Pancreas (tissue), 10 donors: ENCODE measurements at regions not wholly inside any gene's neighbourhood (a gene's known extent, or its start where the extent isn't known, plus 50 kb on each side); places are given as distances from the start of the nearest gene placed in this dataset.

Experiments used
- ATAC-seq, 4 donors: fragments of 200-7000 bp; cut with Tn5 transposase; one replicate each; pipeline versions ENCODE4 v1.8.0 to v1.9.1; 2020; ENCODE audit warnings: mild to moderate bottlenecking in 4 of 4, moderate library complexity in 4 of 4
- DNase-seq, 6 donors: peaks; one replicate each; pipeline ENCODE4 v3.0.0-alpha.2; 2020
- FAIRE-seq: peaks from 2 replicates; lab custom pipeline; 2012; peaks lifted over from hg19 to GRCh38; lab: Jason Lieb, UNC
- H3K27ac ChIP-seq, 4 donors: fragments of 200-600 bp; sonication (generic); 1 replicate in 3 of 4; 2 replicates in 1 of 4; pipeline versions ENCODE4 v1.5.0 to v1.8.0; 2020
- H3K27me3 ChIP-seq, 4 donors: fragments of 200-600 bp; one replicate each; pipeline ENCODE4 v1.8.0; 2021
- H3K36me3 ChIP-seq, 3 donors: fragments of 200-600 bp; sonication (generic) in 1 of 3; one replicate each; pipeline versions ENCODE4 v1.5.0 to v1.8.0; 2020 to 2021
- H3K4me1 ChIP-seq, 3 donors: fragments of 200-600 bp; one replicate each; pipeline ENCODE4 v1.8.0; 2021
- H3K4me3 ChIP-seq, 4 donors: fragments of 200-600 bp; sonication (generic) in 2 of 4; one replicate each; pipeline versions ENCODE4 v1.5.0 to v1.8.0; 2020 to 2021
- H3K9me3 ChIP-seq, 4 donors: fragments of 200-600 bp; one replicate each; pipeline ENCODE4 v1.8.0; 2021
- CTCF ChIP-seq, 4 donors: fragments of 200-600 bp; sonication (generic) in 3 of 4; IDR thresholded peaks; one replicate each; pipeline versions ENCODE4 v1.5.0 to v1.8.0; 2021; ENCODE audit warnings: antibody characterized with exemption in 4 of 4
- WGBS, 2 donors: extraction: QIAGEN DNeasy Blood & Tissue Kit; methylation state at CpG; one replicate each; pipeline ENCODE4 v1.1.7; 2013; 5-methylcytosine and 5-hydroxymethylcytosine counted together
- intact Hi-C, 3 donors: fragments of 100-400 bp; cut with DNase I; formaldehyde crosslinking; loops; one replicate each; pipeline versions ENCODE4 v1.11.1 to v1.14.2; 2022
- donor health status: healthy with polysubstance abuse.
- donor health status: DM: no; HTN: no; CAD: no; lungs with moderate emphysema.
- donor health status: DM: no; HTN: no; CAD: no.
- donor health status: control.
- donor health status: control.
- donor health status: Bipolar disorder and iron deficiency.
- donor health status: DM: yes; HTN: yes; CAD: no.
- donor health status: DM: no; HTN: no; CAD: no.
- donor health status: DM: no; HTN: no; CAD: no.
- donor health status: DM: yes; HTN: yes; CAD: no.

- H3K4me3 ChIP-seq = no peak overlapping the region
- H3K4me1 ChIP-seq = no peaks in the 10 kb centered on the region
- ATAC-seq (no peak), FAIRE-seq (no peak), DNase-seq (no peak)
- no peaks in the 10 kb centered on the region for H3K27me3 ChIP-seq
- intact Hi-C loops = no loop called here
- TF ChIP-seq CTCF (IDR thresholded peaks at IDR 0.05) = no peak
- no peaks in the 10 kb centered on the region for H3K9me3 ChIP-seq
- no peaks in the 10 kb centered on the region for H3K36me3 ChIP-seq
- WGBS, 2 donors = 90 to 95% methylated on average over 3 of the region's 3 CpGs
- H3K27ac ChIP-seq = no peak overlapping the region
These were observed 282.5 kb upstream of the HTR2A start for GRCh38 chr13:47179321-47179720.

GRCh38 chr13:47178090-47178950, 281.5 kb upstream of the HTR2A start:
- FAIRE-seq (no peak), DNase-seq (no peak), ATAC-seq (no peak)
- TF ChIP-seq CTCF (IDR thresholded peaks at IDR 0.05) = no peak
- H3K36me3 ChIP-seq = no peaks in the 10 kb centered on the region
- H3K9me3 ChIP-seq = no peaks in the 10 kb centered on the region
- H3K4me3 ChIP-seq = no peak overlapping the region
- H3K27me3 ChIP-seq = no peaks in the 10 kb centered on the region
- intact Hi-C loops = no loop called here
- WGBS, 2 donors = 73 to 77% methylated on average over 5 of the region's 5 CpGs
- H3K27ac ChIP-seq = no peak overlapping the region
- no peaks in the 10 kb centered on the region for H3K4me1 ChIP-seq

GRCh38 chr13:47175172-47175866, 278.5 kb upstream of the HTR2A start:
- ATAC-seq = peak in 2 of 4 donors; percentile 16 to 39
- Histone ChIP-seq H3K4me1 (no peaks in the 10 kb centered on the region), H3K9me3 (no peaks in the 10 kb centered on the region), H3K36me3 (no peaks in the 10 kb centered on the region), H3K27me3 (no peaks in the 10 kb centered on the region), H3K27ac (no peak overlapping the region), H3K4me3 (no peak overlapping the region)
- 55% methylated on average over 3 of the region's 3 CpGs for WGBS, 2 donors
- intact Hi-C loops = no loop called here
- TF ChIP-seq CTCF (IDR thresholded peaks at IDR 0.05) = no peak
- no peak for FAIRE-seq
- no peak for DNase-seq

GRCh38 chr13:47170971-47171370, 274.1 kb upstream of the HTR2A start:
- ATAC-seq (no peak), DNase-seq (no peak), FAIRE-seq (no peak)
- Histone ChIP-seq H3K4me1 (no peaks in the 10 kb centered on the region), H3K4me3 (no peak overlapping the region), H3K9me3 (no peaks in the 10 kb centered on the region), H3K27ac (no peak overlapping the region), H3K36me3 (no peaks in the 10 kb centered on the region), H3K27me3 (no peaks in the 10 kb centered on the region)
- intact Hi-C loops = no loop called here
- no peak for TF ChIP-seq CTCF (IDR thresholded peaks at IDR 0.05)
- WGBS, 2 donors = 73 to 74% methylated on average over 1 of the region's 1 CpG

GRCh38 chr13:47168618-47169017, 271.8 kb upstream of the HTR2A start:
- intact Hi-C loops = no loop called here
- no peak for ATAC-seq
- WGBS, 2 donors = 79 to 81% methylated on average over 7 of the region's 7 CpGs
- TF ChIP-seq CTCF (IDR thresholded peaks at IDR 0.05) = no peak
- no peak for DNase-seq
- no peaks in the 10 kb centered on the region for H3K36me3 ChIP-seq
- H3K4me3 ChIP-seq = no peak overlapping the region
- no peaks in the 10 kb centered on the region for H3K9me3 ChIP-seq
- no peaks in the 10 kb centered on the region for H3K4me1 ChIP-seq
- no peak for FAIRE-seq
- no peaks in the 10 kb centered on the region for H3K27me3 ChIP-seq
- no peak overlapping the region for H3K27ac ChIP-seq
